Stromal cell of bone marrow (primary cell): ENCODE measurements at regions not wholly inside any gene's neighbourhood (a gene's known extent, or its start where the extent isn't known, plus 50 kb on each side); places are given as distances from the start of the nearest gene placed in this dataset.
"Not testable (repeated sequence)": the region's sequence is repeated elsewhere in the genome, so short reads cannot be mapped to it uniquely, and the experiment has no call there.

Experiments used
- DNase-seq: peaks from one replicate; pipeline ENCODE4 v3.0.0-alpha.2; 2012; ENCODE audit warnings: low read depth

GRCh38 chr6:16039892-16040627 lies 88.8 kb upstream of the MYLIP start:
- not testable (repeated sequence) for DNase-seq

- no peak for DNase-seq
Measured at GRCh38 chr6:16038938-16039337, 89.9 kb upstream of the MYLIP start.

- DNase-seq = no peak
Measured at GRCh38 chr6:16035488-16036080, 93.3 kb upstream of the MYLIP start.

- DNase-seq = no peak
Measured at GRCh38 chr6:16033214-16033613, 95.7 kb upstream of the MYLIP start.

- no peak for DNase-seq
Measured at GRCh38 chr6:16031278-16031981, 97.5 kb upstream of the MYLIP start.

GRCh38 chr6:16028966-16029365 lies 99.9 kb upstream of the MYLIP start:
- DNase-seq = no peak

GRCh38 chr6:16020259-16020658 lies 108.6 kb upstream of the MYLIP start:
- DNase-seq = no peak

- DNase-seq = no peak
Measured at GRCh38 chr6:16019462-16019861, 109.4 kb upstream of the MYLIP start.

GRCh38 chr6:16018626-16019025 lies 110.3 kb upstream of the MYLIP start:
- no peak for DNase-seq

GRCh38 chr6:16014325-16014724 lies 114.6 kb upstream of the MYLIP start:
- not testable (repeated sequence) for DNase-seq

GRCh38 chr6:16007146-16007545 lies 121.7 kb upstream of the MYLIP start:
- no peak for DNase-seq

GRCh38 chr6:16006681-16007080 lies 122.2 kb upstream of the MYLIP start:
- no peak for DNase-seq

- DNase-seq = no peak
Measured at GRCh38 chr6:16004934-16005679, 123.8 kb upstream of the MYLIP start.

GRCh38 chr6:16003197-16003491 lies 125.7 kb upstream of the MYLIP start:
- DNase-seq = no peak

GRCh38 chr6:16002332-16003196 lies 126.3 kb upstream of the MYLIP start:
- DNase-seq = no peak

- DNase-seq = no peak
Measured at GRCh38 chr6:16001158-16001557, 127.7 kb upstream of the MYLIP start.

- no peak for DNase-seq
Measured at GRCh38 chr6:15999201-15999600, 129.7 kb upstream of the MYLIP start.

- DNase-seq = no peak
Measured at GRCh38 chr6:15997586-15998388, 131.1 kb upstream of the MYLIP start.

- no peak for DNase-seq
Measured at GRCh38 chr6:15996030-15996429, 132.9 kb upstream of the MYLIP start.

GRCh38 chr6:15995493-15995892 lies 133.4 kb upstream of the MYLIP start:
- no peak for DNase-seq
